Karpas-422 (cell line): ENCODE measurements at regions not wholly inside any gene's neighbourhood (a gene's known extent, or its start where the extent isn't known, plus 50 kb on each side); places are given as distances from the start of the nearest gene placed in this dataset.

Source experiments
- DNase-seq: peaks from one replicate; pipeline ENCODE4 v3.0.0-alpha.2; 2015
- H2AFZ ChIP-seq: fragments of 200-600 bp; sonication (generic); 2 replicates; pipeline ENCODE4 v1.6.1; 2014; ENCODE audit warnings: antibody characterized with exemption, low read length, mixed read lengths
- H3K27ac ChIP-seq: fragments of 200-600 bp; sonication (generic); 2 replicates; pipeline ENCODE4 v1.5.1; 2014; ENCODE audit warnings: mild to moderate bottlenecking, low read length, moderate library complexity
- H3K27me3 ChIP-seq: fragments of 200-600 bp; sonication (generic); 2 replicates; pipeline ENCODE4 v1.6.1; 2014; ENCODE audit warnings: low read length, mixed read lengths
- H3K36me3 ChIP-seq: fragments of 200-600 bp; sonication (generic); 2 replicates; pipeline ENCODE4 v1.6.1; 2014; ENCODE audit warnings: low read length, mixed read lengths; ENCODE audit not compliant: insufficient read depth
- H3K4me1 ChIP-seq: fragments of 200-600 bp; sonication (generic); 2 replicates; pipeline ENCODE4 v1.6.1; 2014; ENCODE audit warnings: mild to moderate bottlenecking, low read length, mixed read lengths
- H3K4me2 ChIP-seq: fragments of 200-600 bp; sonication (generic); 2 replicates; pipeline ENCODE4 v1.6.1; 2014; ENCODE audit warnings: low read length, low read depth, mild to moderate bottlenecking; ENCODE audit not compliant: poor library complexity, severe bottlenecking
- H3K4me3 ChIP-seq: fragments of 200-600 bp; sonication (generic); 2 replicates; pipeline ENCODE4 v1.5.1; 2014; ENCODE audit warnings: mild to moderate bottlenecking, antibody characterized with exemption, low read length, mixed read lengths
- H3K79me2 ChIP-seq: fragments of 200-600 bp; sonication (generic); 2 replicates; pipeline ENCODE4 v1.6.1; 2014; ENCODE audit warnings: mild to moderate bottlenecking, low read length, mixed read lengths
- H3K9ac ChIP-seq: fragments of 200-600 bp; sonication (generic); 2 replicates; pipeline ENCODE4 v1.6.0; 2014; ENCODE audit warnings: low read length
- H3K9me2 ChIP-seq: fragments of 200-600 bp; sonication (generic), shearing (Covaris generic); replicated peaks from 2 replicates; pipeline ENCODE4 v1.6.0; 2014; ENCODE audit warnings: mild to moderate bottlenecking, low read length, moderate library complexity; ENCODE audit not compliant: insufficient read depth
- H3K9me3 ChIP-seq: fragments of 300-700, 200-600 bp; sonication (generic); 2 replicates; pipeline ENCODE4 v1.6.1; 2014; ENCODE audit warnings: low read length, mixed read lengths
- H4K20me1 ChIP-seq: fragments of 200-600 bp; sonication (generic); 2 replicates; pipeline ENCODE4 v1.6.1; 2014; ENCODE audit warnings: mild to moderate bottlenecking, antibody characterized with exemption, low read length, low read depth; ENCODE audit not compliant: insufficient read depth

GRCh38 chr7:124168616-124169015 is 135.7 kb upstream of the TMEM229A start:
- no peak for DNase-seq
- no peak overlapping the region for H3K4me3 ChIP-seq
- no peaks in the 10 kb centered on the region for H3K4me1 ChIP-seq
- no peak overlapping the region for H2AFZ ChIP-seq
- H3K9ac ChIP-seq = no peak overlapping the region
- no peaks in the 10 kb centered on the region for H3K27me3 ChIP-seq
- H3K27ac ChIP-seq = no peak overlapping the region
- H3K9me3 ChIP-seq = no peaks in the 10 kb centered on the region
- H3K79me2 ChIP-seq = no peaks in the 10 kb centered on the region
- no peaks in the 10 kb centered on the region for H3K9me2 ChIP-seq
- H3K36me3 ChIP-seq = no peaks in the 10 kb centered on the region
- no peaks in the 10 kb centered on the region for H4K20me1 ChIP-seq
- no peak overlapping the region for H3K4me2 ChIP-seq

GRCh38 chr7:124162667-124163066 is 129.8 kb upstream of the TMEM229A start:
- Histone ChIP-seq H3K36me3 (no peaks in the 10 kb centered on the region), H3K4me2 (no peak overlapping the region), H4K20me1 (no peaks in the 10 kb centered on the region), H3K27ac (no peak overlapping the region), H3K9me3 (no peaks in the 10 kb centered on the region), H3K9ac (no peak overlapping the region), H3K27me3 (no peaks in the 10 kb centered on the region), H2AFZ (no peak overlapping the region), H3K9me2 (no peaks in the 10 kb centered on the region), H3K4me3 (no peak overlapping the region), H3K4me1 (no peaks in the 10 kb centered on the region), H3K79me2 (no peaks in the 10 kb centered on the region)
- DNase-seq = no peak

GRCh38 chr7:124155432-124156022 is 122.7 kb upstream of the TMEM229A start:
- no peak overlapping the region for H3K4me3 ChIP-seq
- H4K20me1 ChIP-seq = no peaks in the 10 kb centered on the region
- no peaks in the 10 kb centered on the region for H3K4me1 ChIP-seq
- peak; percentile 57 for DNase-seq
- no peak overlapping the region for H2AFZ ChIP-seq
- H3K9ac ChIP-seq = no peak overlapping the region
- no peaks in the 10 kb centered on the region for H3K9me2 ChIP-seq
- H3K9me3 ChIP-seq = no peaks in the 10 kb centered on the region
- no peak overlapping the region for H3K27ac ChIP-seq
- no peaks in the 10 kb centered on the region for H3K27me3 ChIP-seq
- no peaks in the 10 kb centered on the region for H3K36me3 ChIP-seq
- H3K79me2 ChIP-seq = no peaks in the 10 kb centered on the region
- H3K4me2 ChIP-seq = no peak overlapping the region

GRCh38 chr7:124152859-124153692 is 120.2 kb upstream of the TMEM229A start:
- Histone ChIP-seq H3K36me3 (no peaks in the 10 kb centered on the region), H3K9me3 (no peaks in the 10 kb centered on the region), H3K4me3 (no peak overlapping the region), H2AFZ (no peak overlapping the region), H3K4me1 (no peaks in the 10 kb centered on the region), H4K20me1 (no peaks in the 10 kb centered on the region), H3K79me2 (no peaks in the 10 kb centered on the region), H3K27ac (no peak overlapping the region), H3K4me2 (no peak overlapping the region), H3K9me2 (no peaks in the 10 kb centered on the region), H3K27me3 (no peaks in the 10 kb centered on the region), H3K9ac (no peak overlapping the region)
- DNase-seq = peak; percentile 69

- no peak for DNase-seq
- H2AFZ ChIP-seq = no peak overlapping the region
- H3K27me3 ChIP-seq = no peaks in the 10 kb centered on the region
These were observed 104.8 kb upstream of the TMEM229A start for GRCh38 chr7:124137664-124138063.

GRCh38 chr7:124124201-124124600 is 91.3 kb upstream of the TMEM229A start:
- Histone ChIP-seq H3K9me2 (no peaks in the 10 kb centered on the region), H3K27me3 (no peaks in the 10 kb centered on the region), H3K9ac (no peak overlapping the region), H3K79me2 (no peaks in the 10 kb centered on the region), H3K4me1 (no peaks in the 10 kb centered on the region), H3K9me3 (no peaks in the 10 kb centered on the region), H3K4me2 (no peak overlapping the region), H2AFZ (no peak overlapping the region), H3K36me3 (no peaks in the 10 kb centered on the region), H4K20me1 (no peaks in the 10 kb centered on the region), H3K27ac (no peak overlapping the region), H3K4me3 (no peak overlapping the region)
- DNase-seq = no peak

More at GRCh38 chr7:124137664-124138063, 104.8 kb upstream of the TMEM229A start:
- Histone ChIP-seq H3K9ac (no peak overlapping the region), H4K20me1 (no peaks in the 10 kb centered on the region), H3K4me1 (no peaks in the 10 kb centered on the region), H3K9me2 (no peaks in the 10 kb centered on the region), H3K36me3 (no peaks in the 10 kb centered on the region), H3K9me3 (no peaks in the 10 kb centered on the region), H3K4me2 (no peak overlapping the region), H3K79me2 (no peaks in the 10 kb centered on the region), H3K4me3 (no peak overlapping the region), H3K27ac (no peak overlapping the region)

- Histone ChIP-seq H3K9me3 (no peaks in the 10 kb centered on the region), H2AFZ (no peak overlapping the region), H3K4me1 (no peaks in the 10 kb centered on the region), H3K79me2 (no peaks in the 10 kb centered on the region), H4K20me1 (no peaks in the 10 kb centered on the region), H3K36me3 (no peaks in the 10 kb centered on the region), H3K9me2 (no peaks in the 10 kb centered on the region), H3K4me2 (no peak overlapping the region), H3K27ac (no peak overlapping the region), H3K27me3 (no peaks in the 10 kb centered on the region), H3K9ac (no peak overlapping the region), H3K4me3 (no peak overlapping the region)
- no peak for DNase-seq
These were observed 88.0 kb upstream of the TMEM229A start for GRCh38 chr7:124120911-124121310.

GRCh38 chr7:124113045-124113444 is 80.2 kb upstream of the TMEM229A start:
- Histone ChIP-seq H2AFZ (no peak overlapping the region), H3K27ac (no peak overlapping the region), H3K9me3 (no peaks in the 10 kb centered on the region), H3K79me2 (no peaks in the 10 kb centered on the region), H3K4me2 (no peak overlapping the region), H3K4me1 (no peaks in the 10 kb centered on the region), H3K9ac (no peak overlapping the region), H4K20me1 (no peaks in the 10 kb centered on the region), H3K4me3 (no peak overlapping the region), H3K9me2 (no peaks in the 10 kb centered on the region), H3K27me3 (no peaks in the 10 kb centered on the region), H3K36me3 (no peaks in the 10 kb centered on the region)
- no peak for DNase-seq
